Heart left ventricle (tissue), 16 donors: ENCODE measurements at regions not wholly inside any gene's neighbourhood (a gene's known extent, or its start where the extent isn't known, plus 50 kb on each side); places are given as distances from the start of the nearest gene placed in this dataset.

Source experiments
- ATAC-seq, 4 donors: fragments of 200-7000 bp; cut with Tn5 transposase; one replicate each; pipeline ENCODE4 v1.9.1; 2020 to 2022; ENCODE audit warnings: moderate library complexity in 4 of 4, mild to moderate bottlenecking in 3 of 4, moderate number of reproducible peaks in 1 of 4
- DNase-seq, 5 donors: peaks; one replicate each; pipeline ENCODE4 v3.0.0-alpha.2; 2020
- H3K27ac ChIP-seq, 12 donors: fragments of 200-600 bp; sonication (generic) in 4 of 12; one replicate each; pipeline versions ENCODE4 v1.5.0 to v1.8.0; 2016 to 2022; ENCODE audit warnings: mild to moderate bottlenecking in 2 of 12
- H3K27me3 ChIP-seq, 9 donors: fragments of 200-600 bp; sonication (generic) in 2 of 9; one replicate each; pipeline versions ENCODE4 v1.5.1 to v1.8.0; 2016 to 2022; ENCODE audit warnings: mild to moderate bottlenecking in 3 of 9
- H3K36me3 ChIP-seq, 9 donors: fragments of 200-600 bp; sonication (generic) in 2 of 9; one replicate each; pipeline versions ENCODE4 v1.5.0 to v1.8.0; 2018 to 2022; ENCODE audit warnings: mild to moderate bottlenecking in 2 of 9
- H3K4me1 ChIP-seq, 12 donors: fragments of 200-600 bp; sonication (generic) in 4 of 12; one replicate each; pipeline versions ENCODE4 v1.5.0 to v1.8.0; 2016 to 2022; ENCODE audit warnings: mild to moderate bottlenecking in 3 of 12
- H3K4me3 ChIP-seq, 12 donors: fragments of 200-600 bp; sonication (generic) in 4 of 12; one replicate each; pipeline versions ENCODE4 v1.5.0 to v1.8.0; 2017 to 2022; ENCODE audit warnings: mild to moderate bottlenecking in 9 of 12, moderate library complexity in 4 of 12
- H3K9me3 ChIP-seq, 12 donors: fragments of 200-600 bp; sonication (generic) in 4 of 12; one replicate each; pipeline versions ENCODE4 v1.5.0 to v1.8.0; 2016 to 2022; ENCODE audit warnings: mild to moderate bottlenecking in 1 of 12
- CTCF ChIP-seq, 12 donors: fragments of 200-600 bp; sonication (generic) in 4 of 12; IDR thresholded peaks; one replicate each; pipeline versions ENCODE4 v1.5.0 to v1.8.0; 2018 to 2022; ENCODE audit warnings: antibody characterized with exemption in 12 of 12, mild to moderate bottlenecking in 5 of 12
- POLR2A ChIP-seq, 2 donors: fragments of 450-650 bp; IDR thresholded peaks; one replicate each; pipeline ENCODE4 v1.6.1; 2017; ENCODE audit warnings: antibody characterized with exemption in 2 of 2, mild to moderate bottlenecking in 2 of 2, moderate library complexity in 2 of 2
- WGBS, 4 donors: extraction: QIAGEN DNeasy Blood & Tissue Kit in 2 of 4; methylation state at CpG; one replicate each; pipeline versions ENCODE4 v1.1.5 to v1.1.7; 2013 to 2018; 5-methylcytosine and 5-hydroxymethylcytosine counted together
- intact Hi-C, 10 donors: fragments of 100-400 bp; cut with DNase I; formaldehyde crosslinking; loops; one replicate each; pipeline versions ENCODE4 v1.11.1 to v1.14.2; 2022
- donor health status: ischemic (EF 13 %, LVEDD 7.1; RV severe dilation, severe dysfunction).
- donor health status: healthy with polysubstance abuse.
- donor health status: DM: no; HTN: yes; CAD: no.
- donor health status: DM: no; HTN: no; CAD: no.
- donor health status: ischemic (EF 25% LVEDD 6.9; RV normal size, moderate dysfunction).
- donor health status: ischemic (EF 25% LVEDD 5.7; RV mildly dilated, moderate dysfunction).
- donor health status: healthy.
- donor health status: DM: yes; HTN: yes; CAD: no.
- donor health status: ischemic (EF 35%, LVEDD 5.7; RV mildly dilated, moderate dysfunction).
- donor health status: nonischemic (EF 11% LVEDD 7.7; RV severe dilation, severe dysfunction).
- donor health status: DM: yes; HTN: yes; CAD: no.
- donor health status: PGD.
- donor health status: ischemic (EF 29% LVEDD 5.4; RV normal size, mild dysfunction).
- donor health status: nonischemic (EF 23%, LVEDD 6.1; RV moderate dilation, normal function).

- no peak overlapping the region for H3K4me3 ChIP-seq
- DNase-seq (no peak), ATAC-seq (peak in 1 of 4 donors; percentile 14)
- H3K27me3 ChIP-seq = peaks cover 0 to 17% (median 0%) of the 10 kb centered on the region in 9 donors
- no peak overlapping the region for H3K27ac ChIP-seq
- H3K36me3 ChIP-seq = no peaks in the 10 kb centered on the region
- intact Hi-C loops = loop anchor here in 4 of 10 donors (10.0 kb wide), 2 partner anchors 65 to 85 kb away; no protein-coding TSS in a partner anchor
- no peaks in the 10 kb centered on the region for H3K9me3 ChIP-seq
- H3K4me1 ChIP-seq = peaks cover 0 to 8% (median 0%) of the 10 kb centered on the region in 12 donors
- no peak for TF ChIP-seq POLR2A (IDR thresholded peaks at IDR 0.05)
- TF ChIP-seq CTCF (IDR thresholded peaks at IDR 0.05) = no peak
- WGBS, 4 donors = 58 to 84% (median 76%) methylated on average over 4 of the region's 4 CpGs
Observed at GRCh38 chrX:69299951-69300714, 134.9 kb upstream of the PJA1 start.

- Histone ChIP-seq H3K4me1 (peaks cover 0 to 8% (median 0%) of the 10 kb centered on the region in 12 donors), H3K27me3 (peaks cover 0 to 17% (median 0%) of the 10 kb centered on the region in 9 donors), H3K9me3 (no peaks in the 10 kb centered on the region), H3K27ac (no peak overlapping the region), H3K36me3 (no peaks in the 10 kb centered on the region), H3K4me3 (no peak overlapping the region)
- WGBS, 4 donors = 62 to 70% (median 66%) methylated on average over 6 of the region's 6 CpGs
- ATAC-seq (no peak), DNase-seq (no peak)
- intact Hi-C loops = loop anchor here in 3 of 10 donors (10.0 kb wide), 2 partner anchors 66 to 86 kb away; no protein-coding TSS in a partner anchor
- TF ChIP-seq CTCF (IDR thresholded peaks at IDR 0.05) = no peak
- no peak for TF ChIP-seq POLR2A (IDR thresholded peaks at IDR 0.05)
Observed at GRCh38 chrX:69299285-69299684, 134.0 kb upstream of the PJA1 start.

DNA sequence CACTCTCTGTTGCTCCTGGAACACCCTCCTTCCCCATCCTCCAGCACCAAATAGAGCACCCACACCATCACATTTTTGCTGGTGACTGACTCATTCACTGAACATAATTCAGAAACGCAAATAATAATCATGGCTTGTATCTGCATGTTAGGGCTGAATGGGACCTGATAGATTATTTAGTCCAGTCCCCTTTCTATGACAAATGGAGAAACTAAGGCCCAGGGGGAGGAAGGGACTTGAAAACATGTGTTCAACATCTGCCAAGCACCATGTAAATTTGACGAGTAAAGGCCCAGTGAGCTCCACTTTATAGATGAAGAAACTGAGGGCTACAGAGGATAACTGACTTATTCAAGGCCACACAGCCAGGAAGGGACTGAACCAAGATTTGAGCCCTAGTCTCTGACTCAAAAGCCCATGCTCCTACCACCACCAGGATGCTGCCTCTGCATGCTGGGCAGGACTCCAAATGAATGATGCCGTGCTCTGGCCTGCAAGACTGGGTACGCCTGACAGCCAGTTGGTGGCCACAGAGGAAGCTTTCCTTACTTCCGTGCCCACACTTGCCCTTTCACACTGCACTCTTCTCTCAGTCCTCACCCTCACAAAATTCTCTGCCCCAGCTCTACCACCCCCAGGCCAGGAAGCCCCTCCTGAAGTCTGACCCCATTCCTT, 133.3 kb upstream of the PJA1 start:
- ATAC-seq = peak in 1 of 4 donors; percentile 60

More for the DNA sequence above, 133.3 kb upstream of the PJA1 start:
- Histone ChIP-seq H3K27me3 (peaks cover 0 to 11% (median 0%) of the 10 kb centered on the region in 9 donors), H3K4me3 (no peak overlapping the region), H3K27ac (no peak overlapping the region), H3K4me1 (peaks cover 0 to 8% (median 0%) of the 10 kb centered on the region in 12 donors), H3K9me3 (no peaks in the 10 kb centered on the region), H3K36me3 (no peaks in the 10 kb centered on the region)
- peak in 1 of 5 donors; percentile 41 for DNase-seq
- no peak for TF ChIP-seq CTCF (IDR thresholded peaks at IDR 0.05)
- TF ChIP-seq POLR2A (IDR thresholded peaks at IDR 0.05) = no peak
- intact Hi-C loops = loop anchor here in 3 of 10 donors (10.0 kb wide), 2 partner anchors 66 to 86 kb away; no protein-coding TSS in a partner anchor
- 41 to 79% (median 55%) methylated on average over 5 of the region's 5 CpGs for WGBS, 4 donors
